PC-9 (cell line): ENCODE measurements at regions not wholly inside any gene's neighbourhood (a gene's known extent, or its start where the extent isn't known, plus 50 kb on each side); places are given as distances from the start of the nearest gene placed in this dataset.

ENCODE experiments used
- BruUV-seq: library from RNA; stranded (reverse); fragments of 400-500 nt; replicated peaks from 2 replicates; lab custom pipeline; 2021; lab: Mats Ljungman, UMichigan
- CTCF ChIA-PET: fragments of 300-600 bp; sonication (Branson Sonifier 250); formaldehyde crosslinking; loops from one replicate; lab custom pipeline; 2022; ENCODE audit warnings: antibody characterized with exemption; lab: Charles Lee
- POLR2A ChIA-PET: fragments of 300-600 bp; sonication (Branson Sonifier 250); formaldehyde crosslinking; loops from one replicate; lab custom pipeline; 2022; ENCODE audit warnings: antibody characterized with exemption; ENCODE audit not compliant: unreplicated experiment; lab: Charles Lee
- DNase-seq, 2 experiments: peaks; one replicate each; pipeline versions ENCODE4 v3.0.0 to v3.0.0-alpha.2; 2015 to 2022; ENCODE audit warnings: mixed read lengths in 1 of 2
- H2AFZ ChIP-seq: fragments of 200-600 bp; sonication (generic); 2 replicates; pipeline ENCODE4 v1.8.1; 2017; ENCODE audit warnings: antibody characterized with exemption
- H3F3A ChIP-seq: fragments of 200-600 bp; sonication (generic); 2 replicates; pipeline ENCODE4 v1.8.1; 2017; ENCODE audit warnings: antibody characterized with exemption, mild to moderate bottlenecking, low read depth; ENCODE audit not compliant: insufficient read depth
- H3K27ac ChIP-seq: fragments of 200-600 bp; sonication (generic); 2 replicates; pipeline ENCODE4 v1.6.1; 2016; ENCODE audit warnings: mixed run types
- H3K27me3 ChIP-seq: fragments of 200-600 bp; sonication (generic); 2 replicates; pipeline ENCODE4 v1.6.1; 2016; ENCODE audit warnings: low read depth, mixed run types; ENCODE audit not compliant: insufficient read depth
- H3K36me3 ChIP-seq: fragments of 200-600 bp; sonication (generic); 2 replicates; pipeline ENCODE4 v1.6.1; 2016; ENCODE audit warnings: low read depth, mixed run types
- H3K4me1 ChIP-seq: fragments of 200-600 bp; sonication (generic); replicated peaks from 2 replicates; pipeline ENCODE4 v1.6.1; 2016; ENCODE audit warnings: mixed run types; ENCODE audit not compliant: insufficient read depth
- H3K4me2 ChIP-seq: fragments of 200-600 bp; sonication (generic); 2 replicates; pipeline ENCODE4 v1.6.1; 2017; ENCODE audit warnings: mixed run types
- H3K4me3 ChIP-seq: fragments of 200-600 bp; sonication (generic); 2 replicates; pipeline ENCODE4 v1.6.1; 2016; ENCODE audit warnings: mixed run types
- H3K79me2 ChIP-seq: fragments of 200-600 bp; sonication (generic); 2 replicates; pipeline ENCODE4 v1.6.1; 2017; ENCODE audit warnings: low read depth, mixed run types
- H3K9me2 ChIP-seq: fragments of 200-600 bp; sonication (generic); 2 replicates; pipeline ENCODE4 v1.8.1; 2017; ENCODE audit warnings: mild to moderate bottlenecking; ENCODE audit not compliant: insufficient read depth
- H3K9me3 ChIP-seq: fragments of 200-600 bp; sonication (generic); 2 replicates; pipeline ENCODE4 v1.8.1; 2016; ENCODE audit warnings: low read depth; ENCODE audit not compliant: insufficient read depth
- H4K20me1 ChIP-seq: fragments of 200-600 bp; sonication (generic); 2 replicates; pipeline ENCODE4 v1.8.1; 2017; ENCODE audit not compliant: insufficient read depth
- EZH2 ChIP-seq: fragments of 200-600 bp; sonication (generic); IDR thresholded peaks from 2 replicates; pipeline ENCODE4 v1.8.0; 2017; ENCODE audit warnings: antibody characterized with exemption, low read depth
- intact Hi-C: fragments of 100-400 bp; cut with micrococcal nuclease; formaldehyde crosslinking; loops from one replicate; pipeline ENCODE4 v1.10.0; 2022; ENCODE audit not compliant: unreplicated experiment
- TF ChIP-seq, protein P1 (sequence below): fragments of 200-600 bp; sonication (generic); conservative IDR thresholded peaks from 2 replicates; pipeline ENCODE4 v1.6.1; 2017; ENCODE audit warnings: mixed run types, antibody characterized with exemption, mild to moderate bottlenecking, moderate library complexity

DNA sequence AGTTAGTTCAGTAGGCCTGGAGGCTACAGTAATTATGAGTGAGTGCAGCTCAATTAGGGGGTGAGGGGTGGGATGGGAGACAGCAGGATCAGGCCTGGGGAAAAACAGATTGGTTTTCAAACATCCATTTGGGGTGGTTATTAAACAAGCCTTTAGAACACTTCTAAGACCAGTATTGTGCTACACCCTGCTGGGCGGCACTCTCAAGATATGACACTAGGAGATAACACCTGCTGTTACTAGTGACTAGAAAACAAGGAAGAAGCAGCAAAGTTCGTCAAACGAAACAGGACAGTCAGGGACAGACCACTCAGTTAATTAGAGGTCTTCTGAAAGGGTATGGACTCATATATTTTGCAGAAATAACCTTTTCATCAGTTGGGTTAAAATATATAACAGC is 353.6 kb downstream of the PTEN start:
- Histone ChIP-seq H3F3A (no peaks in the 10 kb centered on the region), H3K27ac (no peak overlapping the region), H2AFZ (no peak overlapping the region), H3K9me3 (no peaks in the 10 kb centered on the region), H3K4me1 (no peaks in the 10 kb centered on the region), H3K4me2 (no peak overlapping the region), H3K36me3 (no peaks in the 10 kb centered on the region), H3K27me3 (no peaks in the 10 kb centered on the region), H3K9me2 (no peaks in the 10 kb centered on the region), H4K20me1 (no peaks in the 10 kb centered on the region), H3K4me3 (no peak overlapping the region), H3K79me2 (no peaks in the 10 kb centered on the region)
- intact Hi-C loops = no loop called here
- DNase-seq = no peak
- ChIA-PET POLR2A (no interaction called here), CTCF (no interaction called here)
- TF ChIP-seq EZH2 = no peak
- TF ChIP-seq, protein P1, sequence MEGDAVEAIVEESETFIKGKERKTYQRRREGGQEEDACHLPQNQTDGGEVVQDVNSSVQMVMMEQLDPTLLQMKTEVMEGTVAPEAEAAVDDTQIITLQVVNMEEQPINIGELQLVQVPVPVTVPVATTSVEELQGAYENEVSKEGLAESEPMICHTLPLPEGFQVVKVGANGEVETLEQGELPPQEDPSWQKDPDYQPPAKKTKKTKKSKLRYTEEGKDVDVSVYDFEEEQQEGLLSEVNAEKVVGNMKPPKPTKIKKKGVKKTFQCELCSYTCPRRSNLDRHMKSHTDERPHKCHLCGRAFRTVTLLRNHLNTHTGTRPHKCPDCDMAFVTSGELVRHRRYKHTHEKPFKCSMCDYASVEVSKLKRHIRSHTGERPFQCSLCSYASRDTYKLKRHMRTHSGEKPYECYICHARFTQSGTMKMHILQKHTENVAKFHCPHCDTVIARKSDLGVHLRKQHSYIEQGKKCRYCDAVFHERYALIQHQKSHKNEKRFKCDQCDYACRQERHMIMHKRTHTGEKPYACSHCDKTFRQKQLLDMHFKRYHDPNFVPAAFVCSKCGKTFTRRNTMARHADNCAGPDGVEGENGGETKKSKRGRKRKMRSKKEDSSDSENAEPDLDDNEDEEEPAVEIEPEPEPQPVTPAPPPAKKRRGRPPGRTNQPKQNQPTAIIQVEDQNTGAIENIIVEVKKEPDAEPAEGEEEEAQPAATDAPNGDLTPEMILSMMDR = no peak
- no TSS peak for BruUV-seq

DNA sequence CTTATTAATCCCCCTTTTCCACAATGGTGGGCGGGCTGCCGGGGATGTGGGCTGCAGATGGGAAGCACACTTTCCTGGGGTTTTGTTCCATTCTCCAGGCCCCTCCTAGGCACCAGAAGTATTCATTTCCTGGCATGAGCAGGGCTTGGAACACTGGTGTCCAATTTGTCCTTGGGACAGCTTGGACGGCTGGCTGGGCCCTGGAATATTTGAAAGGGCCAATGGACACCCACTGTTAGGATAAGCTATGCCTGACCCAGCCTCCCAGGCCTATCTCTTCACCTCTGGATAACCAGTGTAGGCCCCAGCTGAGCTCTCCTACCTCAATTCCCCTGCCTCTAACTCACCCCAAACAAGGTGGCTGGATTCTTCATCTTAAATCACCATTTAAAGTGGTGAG is 354.9 kb downstream of the PTEN start:
- POLR2A ChIA-PET = no interaction called here
- CTCF ChIA-PET = no interaction called here
- Histone ChIP-seq H3K36me3 (no peaks in the 10 kb centered on the region), H3K4me2 (no peak overlapping the region), H3K79me2 (no peaks in the 10 kb centered on the region), H3K27me3 (no peaks in the 10 kb centered on the region), H3K4me1 (no peaks in the 10 kb centered on the region), H3F3A (no peaks in the 10 kb centered on the region), H3K9me2 (no peaks in the 10 kb centered on the region), H3K9me3 (no peaks in the 10 kb centered on the region), H3K27ac (no peak overlapping the region), H2AFZ (no peak overlapping the region), H4K20me1 (no peaks in the 10 kb centered on the region), H3K4me3 (no peak overlapping the region)
- TF ChIP-seq EZH2 = no peak
- TF ChIP-seq, protein P1 = no peak
- intact Hi-C loops = no loop called here
- BruUV-seq = no TSS peak
- DNase-seq = no peak

DNA sequence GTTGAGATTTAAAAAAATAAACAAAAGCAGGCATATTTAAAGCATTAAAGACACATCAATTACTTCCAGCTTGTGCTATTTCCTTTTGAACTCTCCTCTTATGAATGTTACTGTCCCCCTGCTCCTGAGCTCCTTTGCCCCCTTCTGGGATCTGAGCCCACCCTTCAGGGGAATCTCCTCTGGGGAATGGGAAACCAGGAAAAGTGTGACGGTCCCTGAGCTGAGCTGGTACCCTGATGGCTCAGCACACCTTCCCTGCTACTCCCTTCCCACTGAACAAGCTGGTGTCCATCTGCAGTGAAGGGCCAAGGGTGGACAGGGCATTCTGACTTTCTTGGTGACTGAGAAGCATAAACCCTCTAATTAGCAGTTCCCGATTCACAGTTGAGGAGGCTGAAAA is 356.3 kb downstream of the PTEN start:
- Histone ChIP-seq H3F3A (no peaks in the 10 kb centered on the region), H3K4me3 (no peak overlapping the region), H3K79me2 (no peaks in the 10 kb centered on the region), H3K4me1 (no peaks in the 10 kb centered on the region), H3K9me3 (no peaks in the 10 kb centered on the region), H3K27ac (no peak overlapping the region), H3K36me3 (no peaks in the 10 kb centered on the region), H4K20me1 (no peaks in the 10 kb centered on the region), H2AFZ (no peak overlapping the region), H3K27me3 (no peaks in the 10 kb centered on the region), H3K4me2 (no peak overlapping the region), H3K9me2 (no peaks in the 10 kb centered on the region)
- BruUV-seq = no TSS peak
- ChIA-PET POLR2A (no interaction called here), CTCF (no interaction called here)
- TF ChIP-seq, protein P1 = no peak
- no peak for TF ChIP-seq EZH2
- DNase-seq = no peak
- intact Hi-C loops = no loop called here
